ENCODE measurements at regions not wholly inside any gene's neighbourhood (a gene's known extent, or its start where the extent isn't known, plus 50 kb on each side); places are given as distances from the start of the nearest gene placed in this dataset.

DNA sequence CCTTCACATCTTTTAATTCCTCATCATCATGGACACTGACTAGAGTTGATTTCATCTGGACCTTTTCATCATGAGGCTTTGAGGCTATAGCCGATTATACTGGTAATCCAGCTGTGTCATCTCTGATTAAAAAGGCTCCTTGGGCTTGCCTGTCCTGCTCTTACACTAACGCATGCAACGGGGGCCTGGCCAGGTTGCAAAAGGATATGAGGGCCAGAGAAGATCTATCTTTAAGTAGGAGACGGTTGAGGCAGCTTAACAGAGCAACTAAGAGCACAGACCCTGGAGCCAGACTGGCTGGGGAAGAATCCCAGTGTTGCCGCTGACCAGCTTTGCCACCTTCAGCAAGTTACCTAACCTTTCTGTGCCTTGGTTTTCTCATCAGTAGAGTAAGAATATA, 211.5 kb downstream of the PTEN start:
- DNase-seq (ENCODE audit: low read depth, low spot score) = no peak
- H3K27ac ChIP-seq (ENCODE audit: control insufficient read depth, insufficient read depth, low read length) = no peak overlapping the region
- H2AFZ ChIP-seq (ENCODE audit: control insufficient read depth, low read length) = no peak overlapping the region
- H3K4me1 ChIP-seq (ENCODE audit: control insufficient read depth, extremely low read depth, insufficient read depth, low read length) = no peaks in the 10 kb centered on the region
- H3K27me3 ChIP-seq (ENCODE audit: control insufficient read depth, extremely low read depth, insufficient read depth, low read length) = no peaks in the 10 kb centered on the region
- H4K20me1 ChIP-seq (ENCODE audit: control insufficient read depth, extremely low read depth, insufficient read depth, low read length) = no peaks in the 10 kb centered on the region
- H3K4me3 ChIP-seq (ENCODE audit: control insufficient read depth in 2 of 3, extremely low read depth in 1 of 3, insufficient read depth in 2 of 3, low read depth in 1 of 3, low read length in 3 of 3) = no peak overlapping the region
- no peak for FAIRE-seq
- TF ChIP-seq, protein P1, sequence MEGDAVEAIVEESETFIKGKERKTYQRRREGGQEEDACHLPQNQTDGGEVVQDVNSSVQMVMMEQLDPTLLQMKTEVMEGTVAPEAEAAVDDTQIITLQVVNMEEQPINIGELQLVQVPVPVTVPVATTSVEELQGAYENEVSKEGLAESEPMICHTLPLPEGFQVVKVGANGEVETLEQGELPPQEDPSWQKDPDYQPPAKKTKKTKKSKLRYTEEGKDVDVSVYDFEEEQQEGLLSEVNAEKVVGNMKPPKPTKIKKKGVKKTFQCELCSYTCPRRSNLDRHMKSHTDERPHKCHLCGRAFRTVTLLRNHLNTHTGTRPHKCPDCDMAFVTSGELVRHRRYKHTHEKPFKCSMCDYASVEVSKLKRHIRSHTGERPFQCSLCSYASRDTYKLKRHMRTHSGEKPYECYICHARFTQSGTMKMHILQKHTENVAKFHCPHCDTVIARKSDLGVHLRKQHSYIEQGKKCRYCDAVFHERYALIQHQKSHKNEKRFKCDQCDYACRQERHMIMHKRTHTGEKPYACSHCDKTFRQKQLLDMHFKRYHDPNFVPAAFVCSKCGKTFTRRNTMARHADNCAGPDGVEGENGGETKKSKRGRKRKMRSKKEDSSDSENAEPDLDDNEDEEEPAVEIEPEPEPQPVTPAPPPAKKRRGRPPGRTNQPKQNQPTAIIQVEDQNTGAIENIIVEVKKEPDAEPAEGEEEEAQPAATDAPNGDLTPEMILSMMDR (optimal IDR thresholded peaks at IDR 0.05 in 1 of 3, IDR thresholded peaks at IDR 0.05 in 1 of 3, conservative IDR thresholded peaks at IDR 0.05 in 1 of 3; ENCODE audit: extremely low read depth in 1 of 3, insufficient read depth in 2 of 3, low read length in 3 of 3) = no peak
- TF ChIP-seq EZH2 (IDR thresholded peaks at IDR 0.05; ENCODE audit: low read length) = no peak
- no peak overlapping the region for H3K4me2 ChIP-seq (ENCODE audit: control insufficient read depth, extremely low read depth, insufficient read depth, low read depth, low read length)
- H3K79me2 ChIP-seq (ENCODE audit: control insufficient read depth, insufficient read depth, low read length) = no peaks in the 10 kb centered on the region
- dilution Hi-C loops (cut with MboI; ENCODE audit: extremely low pct_ligation_motif_present, low sequenced_read_pairs) = no loop called here
- H3K36me3 ChIP-seq (ENCODE audit: control insufficient read depth in 2 of 2, extremely low read depth in 1 of 2, insufficient read depth in 2 of 2, low read length in 2 of 2) = no peaks in the 10 kb centered on the region
- H3K9ac ChIP-seq (ENCODE audit: control insufficient read depth, extremely low read depth, insufficient read depth, low read length) = no peak overlapping the region
- H3K9me1 ChIP-seq (ENCODE audit: control insufficient read depth, extremely low read depth, insufficient read depth, low read length) = no peaks in the 10 kb centered on the region
- no peaks in the 10 kb centered on the region for H3K9me3 ChIP-seq (ENCODE audit: control insufficient read depth, low read depth, low read length)

DNA sequence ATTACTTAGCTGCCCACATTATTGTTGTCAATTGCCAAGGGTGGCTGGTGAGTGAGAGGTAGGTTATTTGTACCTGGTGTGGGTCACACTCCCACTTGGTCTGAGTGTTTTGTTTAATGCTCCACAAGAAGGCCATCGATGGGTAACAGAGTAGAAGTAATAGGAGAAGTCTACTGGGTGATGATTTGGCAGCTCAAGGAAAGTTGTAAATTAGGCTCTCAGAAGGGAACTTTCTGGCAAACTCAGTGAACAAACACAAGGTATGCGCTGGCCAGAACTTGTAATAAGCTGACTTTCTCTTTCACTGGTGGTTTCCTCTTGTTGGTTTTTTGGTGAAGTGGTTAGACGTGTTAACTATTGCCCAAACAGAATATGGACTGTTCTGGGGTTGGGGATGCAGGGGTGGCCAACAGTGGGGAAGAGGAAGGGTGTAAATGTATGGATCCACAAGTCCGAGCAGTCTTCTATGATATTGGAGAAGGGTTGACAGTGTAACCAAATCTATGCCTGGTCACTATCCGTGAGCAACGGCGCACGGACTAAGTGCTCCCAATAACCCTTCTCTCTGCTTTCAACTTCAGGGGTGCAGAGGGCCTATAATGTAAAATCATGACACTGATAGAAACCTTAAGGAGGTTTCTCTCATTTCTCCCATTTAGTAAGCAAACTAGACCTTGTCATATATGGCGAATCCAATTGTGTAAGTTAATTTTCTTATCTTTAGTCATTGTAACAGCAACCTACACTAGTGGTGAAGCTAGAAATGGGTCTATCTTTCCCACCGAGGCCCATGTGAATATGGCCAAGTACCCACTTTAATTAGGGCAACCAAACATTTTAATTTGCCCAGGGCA, 212.8 kb downstream of the PTEN start:
- FAIRE-seq (no peak), DNase-seq (ENCODE audit: low read depth, low spot score) (no peak)
- Histone ChIP-seq H2AFZ (ENCODE audit: control insufficient read depth, low read length) (no peak overlapping the region), H3K9ac (ENCODE audit: control insufficient read depth, extremely low read depth, insufficient read depth, low read length) (no peak overlapping the region), H3K27me3 (ENCODE audit: control insufficient read depth, extremely low read depth, insufficient read depth, low read length) (no peaks in the 10 kb centered on the region), H3K4me1 (ENCODE audit: control insufficient read depth, extremely low read depth, insufficient read depth, low read length) (no peaks in the 10 kb centered on the region), H4K20me1 (ENCODE audit: control insufficient read depth, extremely low read depth, insufficient read depth, low read length) (no peaks in the 10 kb centered on the region), H3K4me3 (ENCODE audit: control insufficient read depth in 2 of 3, extremely low read depth in 1 of 3, insufficient read depth in 2 of 3, low read depth in 1 of 3, low read length in 3 of 3) (no peak overlapping the region), H3K4me2 (ENCODE audit: control insufficient read depth, extremely low read depth, insufficient read depth, low read depth, low read length) (no peak overlapping the region), H3K27ac (ENCODE audit: control insufficient read depth, insufficient read depth, low read length) (no peak overlapping the region), H3K9me3 (ENCODE audit: control insufficient read depth, low read depth, low read length) (no peaks in the 10 kb centered on the region), H3K79me2 (ENCODE audit: control insufficient read depth, insufficient read depth, low read length) (no peaks in the 10 kb centered on the region), H3K9me1 (ENCODE audit: control insufficient read depth, extremely low read depth, insufficient read depth, low read length) (no peaks in the 10 kb centered on the region), H3K36me3 (ENCODE audit: control insufficient read depth in 2 of 2, extremely low read depth in 1 of 2, insufficient read depth in 2 of 2, low read length in 2 of 2) (no peaks in the 10 kb centered on the region)
- dilution Hi-C loops (cut with MboI; ENCODE audit: extremely low pct_ligation_motif_present, low sequenced_read_pairs) = no loop called here
- TF ChIP-seq EZH2 (IDR thresholded peaks at IDR 0.05; ENCODE audit: low read length) = no peak
- TF ChIP-seq, protein P1 (optimal IDR thresholded peaks at IDR 0.05 in 1 of 3, IDR thresholded peaks at IDR 0.05 in 1 of 3, conservative IDR thresholded peaks at IDR 0.05 in 1 of 3; ENCODE audit: extremely low read depth in 1 of 3, insufficient read depth in 2 of 3, low read length in 3 of 3) = no peak
